ENCODE measurements at regions not wholly inside any gene's neighbourhood (a gene's known extent, or its start where the extent isn't known, plus 50 kb on each side); places are given as distances from the start of the nearest gene placed in this dataset.

DNA sequence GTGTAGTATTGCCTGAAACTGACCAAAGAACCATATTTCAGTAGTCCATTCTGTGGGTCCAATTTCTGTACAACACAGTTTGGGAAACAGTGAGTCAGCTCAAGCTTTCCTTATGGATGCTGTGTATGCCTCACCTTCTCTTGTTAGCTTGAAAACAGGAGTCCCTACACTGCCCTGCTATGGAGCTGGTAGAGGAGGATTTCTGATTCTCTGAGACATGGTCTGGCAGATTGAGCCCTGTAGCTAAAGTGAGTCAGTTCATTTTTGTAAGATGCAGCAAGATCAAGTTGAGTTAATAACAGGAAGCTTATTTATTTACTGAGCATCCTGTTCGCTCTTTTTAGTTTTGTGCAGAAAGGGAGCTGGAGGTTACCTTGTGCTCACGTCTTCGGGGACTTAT lies 424.1 kb upstream of the RBMS3 start:
- no peak for DNase-seq (ENCODE audit: low read depth)
- TF ChIP-seq, protein P1, sequence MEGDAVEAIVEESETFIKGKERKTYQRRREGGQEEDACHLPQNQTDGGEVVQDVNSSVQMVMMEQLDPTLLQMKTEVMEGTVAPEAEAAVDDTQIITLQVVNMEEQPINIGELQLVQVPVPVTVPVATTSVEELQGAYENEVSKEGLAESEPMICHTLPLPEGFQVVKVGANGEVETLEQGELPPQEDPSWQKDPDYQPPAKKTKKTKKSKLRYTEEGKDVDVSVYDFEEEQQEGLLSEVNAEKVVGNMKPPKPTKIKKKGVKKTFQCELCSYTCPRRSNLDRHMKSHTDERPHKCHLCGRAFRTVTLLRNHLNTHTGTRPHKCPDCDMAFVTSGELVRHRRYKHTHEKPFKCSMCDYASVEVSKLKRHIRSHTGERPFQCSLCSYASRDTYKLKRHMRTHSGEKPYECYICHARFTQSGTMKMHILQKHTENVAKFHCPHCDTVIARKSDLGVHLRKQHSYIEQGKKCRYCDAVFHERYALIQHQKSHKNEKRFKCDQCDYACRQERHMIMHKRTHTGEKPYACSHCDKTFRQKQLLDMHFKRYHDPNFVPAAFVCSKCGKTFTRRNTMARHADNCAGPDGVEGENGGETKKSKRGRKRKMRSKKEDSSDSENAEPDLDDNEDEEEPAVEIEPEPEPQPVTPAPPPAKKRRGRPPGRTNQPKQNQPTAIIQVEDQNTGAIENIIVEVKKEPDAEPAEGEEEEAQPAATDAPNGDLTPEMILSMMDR (conservative IDR thresholded peaks at IDR 0.05; ENCODE audit: low read depth, low read length): no peak
- no peak overlapping the region for H3K4me3 ChIP-seq (ENCODE audit: low read length)

DNA sequence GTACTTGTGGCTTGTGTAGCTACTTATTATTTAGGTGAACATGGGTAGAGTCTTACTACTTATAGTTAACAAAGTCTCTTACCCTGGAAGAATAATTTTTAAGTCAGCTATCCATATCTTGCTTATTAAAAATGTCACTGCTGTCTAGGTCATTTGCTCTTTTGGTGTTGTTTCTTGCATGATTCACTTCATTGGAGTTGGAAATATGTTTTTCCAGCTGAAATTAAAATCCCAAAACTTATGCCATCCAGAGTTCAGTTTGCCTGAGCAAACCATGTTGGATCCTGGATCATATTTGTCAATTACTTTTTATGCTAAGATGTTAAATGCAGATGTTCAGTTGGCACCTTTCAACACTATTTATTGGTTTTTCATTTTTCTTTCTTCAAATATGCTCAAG lies 421.0 kb upstream of the RBMS3 start:
- TF ChIP-seq, protein P1 (conservative IDR thresholded peaks at IDR 0.05; ENCODE audit: low read depth, low read length): no peak
- DNase-seq (ENCODE audit: low read depth): no peak
- no peak overlapping the region for H3K4me3 ChIP-seq (ENCODE audit: low read length)

DNA sequence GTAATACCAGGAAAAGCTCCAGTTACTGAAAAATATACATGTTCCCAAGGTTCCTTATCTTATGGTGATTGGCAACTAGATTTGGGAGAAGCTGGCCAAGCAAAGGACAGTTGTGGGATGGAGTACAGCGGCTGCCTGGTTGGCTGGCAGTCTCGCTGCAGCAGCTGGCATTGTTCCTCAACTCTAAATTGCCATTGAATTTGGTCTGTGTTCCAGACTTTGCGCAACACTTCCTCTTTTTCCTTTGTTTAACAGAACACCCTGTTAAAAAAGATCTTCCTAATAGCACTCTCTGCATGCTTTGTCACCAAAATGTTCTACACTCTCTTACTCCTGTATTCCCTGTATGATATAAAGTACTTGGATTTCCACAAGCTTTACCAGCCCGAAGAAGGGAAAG lies 420.6 kb upstream of the RBMS3 start:
- DNase-seq (ENCODE audit: low read depth): no peak
- TF ChIP-seq, protein P1 (conservative IDR thresholded peaks at IDR 0.05; ENCODE audit: low read depth, low read length): no peak
- no peak overlapping the region for H3K4me3 ChIP-seq (ENCODE audit: low read length)

DNA sequence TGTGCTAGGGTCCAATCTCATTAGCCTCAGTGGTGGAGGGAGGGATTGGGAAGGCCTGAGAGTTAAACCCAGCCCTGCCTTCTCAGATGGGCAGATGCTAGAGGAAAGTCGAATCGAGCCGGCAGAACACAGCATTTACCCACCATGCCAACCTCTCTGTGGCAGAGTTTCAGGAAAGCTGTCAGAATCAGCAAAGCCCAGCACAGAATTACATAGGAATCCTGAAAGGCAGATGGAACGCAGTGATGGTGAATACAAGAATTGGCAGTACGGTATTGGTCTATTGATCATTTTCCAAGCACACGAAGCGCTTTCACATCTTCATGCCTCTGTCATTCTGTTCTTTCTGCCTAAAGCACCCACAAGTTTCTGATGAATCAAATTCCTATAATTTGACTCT lies 417.7 kb upstream of the RBMS3 start:
- H3K4me3 ChIP-seq (ENCODE audit: low read length): peak overlapping the region; percentile 3
- DNase-seq (ENCODE audit: low read depth): no peak
- TF ChIP-seq, protein P1 (conservative IDR thresholded peaks at IDR 0.05; ENCODE audit: low read depth, low read length): no peak

DNA sequence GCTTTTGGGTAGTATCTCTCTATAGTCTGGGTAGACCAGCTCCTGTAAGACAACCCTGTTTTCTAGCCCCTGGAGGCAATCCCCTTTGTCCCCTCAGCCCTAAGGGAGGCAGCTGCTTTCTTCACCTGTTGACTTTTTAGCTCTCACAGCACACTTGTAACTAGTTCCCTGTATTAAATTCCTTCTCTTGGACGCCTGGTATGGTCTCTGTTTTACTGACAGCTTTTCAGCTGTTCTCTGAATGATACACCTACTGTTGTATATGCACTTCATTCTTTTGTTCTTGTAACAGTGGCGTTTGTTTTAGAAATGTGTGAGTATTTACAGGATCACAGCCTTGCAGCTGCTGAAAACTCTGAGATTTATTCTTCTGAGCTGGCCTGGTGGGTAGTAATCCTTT lies 413.0 kb upstream of the RBMS3 start:
- DNase-seq (ENCODE audit: low read depth): no peak
- TF ChIP-seq, protein P1 (conservative IDR thresholded peaks at IDR 0.05; ENCODE audit: low read depth, low read length): no peak
- no peak overlapping the region for H3K4me3 ChIP-seq (ENCODE audit: low read length)

DNA sequence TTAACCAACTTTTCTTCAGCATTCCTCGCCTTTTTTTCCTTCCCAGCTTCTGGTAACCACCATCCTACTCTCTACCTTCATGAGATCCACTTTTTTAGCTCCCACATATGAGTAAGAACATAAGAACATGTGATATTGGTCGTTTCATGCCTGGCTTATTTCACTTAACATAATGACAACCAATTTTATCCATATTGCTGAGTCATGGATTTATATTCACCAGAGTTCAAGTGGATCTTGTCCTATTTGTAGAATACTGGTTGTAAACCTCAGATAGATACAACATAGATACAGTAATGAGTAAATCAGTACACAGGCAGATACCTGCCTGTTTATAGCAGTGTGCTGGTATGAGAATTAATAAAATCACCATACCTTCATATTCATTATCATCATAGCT lies 412.0 kb upstream of the RBMS3 start:
- no peak overlapping the region for H3K4me3 ChIP-seq (ENCODE audit: low read length)
- TF ChIP-seq, protein P1 (conservative IDR thresholded peaks at IDR 0.05; ENCODE audit: low read depth, low read length): no peak
- no peak for DNase-seq (ENCODE audit: low read depth)

DNA sequence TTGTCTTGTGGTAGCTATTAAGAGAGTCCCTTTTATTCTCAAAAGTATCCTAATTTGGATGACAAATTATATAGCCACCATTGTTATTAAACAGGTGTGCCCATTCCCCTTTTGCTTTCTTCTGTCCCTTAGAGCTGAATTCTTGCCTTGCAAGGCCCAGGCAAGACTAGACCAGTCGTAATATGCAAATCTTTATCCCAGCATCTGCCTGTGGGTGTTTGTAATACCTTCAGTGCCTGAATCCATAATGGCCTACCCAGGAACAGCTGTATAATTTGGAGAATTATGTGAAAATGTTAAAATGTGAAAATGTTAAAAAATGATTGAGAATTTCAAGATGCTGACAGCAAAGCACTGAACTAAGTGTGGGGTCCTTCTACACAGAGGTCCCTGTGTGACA lies 403.0 kb upstream of the RBMS3 start:
- TF ChIP-seq, protein P1 (conservative IDR thresholded peaks at IDR 0.05; ENCODE audit: low read depth, low read length): no peak
- DNase-seq (ENCODE audit: low read depth): no peak
- H3K4me3 ChIP-seq (ENCODE audit: low read length): no peak overlapping the region

All from retinal pigment epithelial cell (primary cell).